HG02798 (cell line): ENCODE measurements at regions not wholly inside any gene's neighbourhood (a gene's known extent, or its start where the extent isn't known, plus 50 kb on each side); places are given as distances from the start of the nearest gene placed in this dataset.
"Not testable (repeated sequence)": the region's sequence is repeated elsewhere in the genome, so short reads cannot be mapped to it uniquely, and the experiment has no call there.

Experiments
- ATAC-seq: cut with Tn5 transposase; IDR thresholded peaks from one replicate; pipeline ENCODE4 v1.9.1; 2021; ENCODE audit warnings: mild to moderate bottlenecking; ENCODE audit not compliant: unreplicated experiment, poor library complexity

DNA sequence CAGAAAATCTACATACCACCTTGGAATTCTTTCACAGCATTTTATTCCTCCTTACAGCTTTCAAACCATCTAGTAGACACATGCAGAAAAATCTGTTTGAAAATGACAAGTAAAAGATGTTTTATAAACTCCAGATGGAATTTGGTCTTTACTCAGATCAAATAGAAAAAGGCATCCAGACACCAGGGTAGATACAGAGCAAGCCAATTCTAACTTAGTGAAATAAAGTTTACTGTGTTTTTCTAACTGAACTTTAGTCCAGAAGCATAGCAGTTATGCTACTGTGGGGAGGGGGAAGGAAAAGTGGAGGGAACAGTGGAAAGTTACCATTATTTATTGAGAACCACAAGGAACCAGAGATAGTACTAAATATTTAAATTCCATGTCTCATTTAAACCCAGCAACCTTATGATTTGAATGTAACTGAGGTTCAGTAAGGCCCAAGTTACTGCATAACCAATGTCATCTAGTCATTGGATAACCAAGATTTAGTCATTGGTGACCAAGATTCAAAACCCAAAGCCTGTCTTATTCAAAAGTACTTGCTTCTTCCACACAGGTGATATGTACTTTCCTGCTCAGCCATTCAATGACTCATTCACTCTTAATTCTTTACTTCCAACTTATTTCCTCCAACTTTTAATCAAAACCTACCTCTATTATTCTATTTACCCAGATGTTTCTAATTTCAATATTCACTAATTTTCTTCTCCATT lies 57.7 kb downstream of the RAD51AP2 start:
- no peak for ATAC-seq

DNA sequence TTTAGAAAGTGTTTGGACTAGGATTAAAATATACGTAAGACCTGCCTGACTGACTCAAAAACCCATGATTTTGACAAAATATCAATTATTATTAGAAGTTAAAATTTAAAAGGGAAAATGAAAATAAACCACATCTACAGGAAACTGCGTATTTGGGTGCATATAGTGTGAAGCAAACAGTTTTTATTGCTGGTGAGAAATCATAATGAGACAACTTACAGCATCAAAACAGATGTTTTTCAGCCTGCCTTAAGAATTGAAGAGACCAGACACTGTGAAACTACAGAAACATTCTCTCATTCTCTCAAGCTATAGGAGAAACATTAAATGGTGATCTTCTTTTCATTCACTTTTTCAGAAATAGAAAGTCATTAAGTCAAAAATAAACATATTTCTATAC lies 62.9 kb downstream of the RAD51AP2 start:
- ATAC-seq, result no peak

DNA sequence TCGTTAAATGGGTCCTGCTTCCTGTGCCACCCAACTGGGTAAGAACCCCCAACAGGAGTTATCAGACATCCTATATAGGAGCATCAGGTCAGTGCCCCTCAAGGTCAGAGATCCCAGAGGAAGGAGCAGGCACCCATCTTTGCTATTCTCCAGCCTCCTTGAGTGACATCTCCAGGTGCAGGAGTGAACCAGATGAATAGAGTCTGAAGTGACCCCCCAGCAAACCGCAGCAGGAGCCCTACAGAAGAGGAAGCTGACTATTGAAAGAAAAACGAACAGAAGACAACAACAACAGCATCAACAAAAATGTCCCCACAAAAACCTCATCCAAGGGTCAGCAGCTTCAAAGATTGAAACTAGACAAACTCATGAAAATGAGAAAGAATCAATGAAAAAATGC lies 72.0 kb downstream of the RAD51AP2 start:
- not testable (repeated sequence) for ATAC-seq

DNA sequence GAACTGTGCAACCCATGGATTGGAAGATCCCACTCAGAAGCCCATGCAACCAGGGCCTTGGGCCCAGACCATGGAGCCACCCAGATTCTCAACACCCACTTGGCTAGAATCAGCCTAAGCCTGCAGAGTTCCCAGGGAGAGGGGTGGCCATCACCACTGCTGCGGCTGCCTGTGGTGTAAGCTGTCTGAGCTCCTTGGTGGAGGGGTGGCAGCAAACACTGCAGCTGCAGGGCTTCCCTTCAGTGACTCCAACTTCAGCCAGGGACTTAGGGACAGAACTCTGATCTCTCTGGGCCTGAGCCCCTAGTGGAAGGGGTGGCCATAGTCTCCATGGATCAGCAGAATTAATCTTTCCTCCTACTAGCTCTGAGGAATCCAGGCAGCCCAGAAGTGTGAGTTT lies 72.5 kb downstream of the RAD51AP2 start:
- no peak for ATAC-seq

DNA sequence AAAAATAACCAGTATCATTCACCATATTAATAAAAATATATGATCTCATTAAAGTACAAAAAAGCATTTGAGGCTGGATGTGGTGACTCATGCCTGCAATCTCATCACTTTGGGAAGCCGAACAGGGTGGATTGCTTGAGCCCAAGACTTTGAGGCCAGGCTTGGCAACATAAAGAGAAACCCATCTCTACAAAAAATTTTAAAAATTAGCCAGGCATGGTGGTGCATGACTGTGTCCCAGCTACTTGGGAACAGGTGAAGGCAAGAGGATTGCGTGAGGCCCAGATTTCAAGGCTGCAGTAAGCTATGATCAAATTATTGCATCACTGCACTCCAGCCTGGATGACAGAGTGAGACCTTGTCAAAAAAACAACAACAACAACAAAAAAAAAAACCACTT lies 75.9 kb downstream of the RAD51AP2 start:
- no peak for ATAC-seq

DNA sequence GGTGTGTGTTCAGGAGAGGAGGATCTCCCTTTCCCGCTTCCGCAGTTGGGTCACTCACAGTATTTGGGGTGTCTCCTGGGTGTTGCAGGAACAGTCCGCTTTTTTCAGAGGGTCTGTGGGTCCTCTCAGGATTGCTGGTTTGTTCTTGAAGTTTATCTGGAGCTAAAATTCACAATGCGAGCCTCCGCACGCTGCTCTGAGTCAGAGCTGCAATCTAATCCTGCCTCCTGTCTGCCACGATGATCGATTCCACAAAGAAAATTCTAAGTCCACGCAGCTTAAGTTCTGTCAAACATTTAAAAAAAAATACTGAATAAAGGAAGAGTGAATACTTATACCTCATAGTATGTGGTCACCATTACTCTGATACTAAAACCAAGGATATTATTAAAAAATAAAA lies 76.5 kb downstream of the RAD51AP2 start:
- ATAC-seq, result no peak

DNA sequence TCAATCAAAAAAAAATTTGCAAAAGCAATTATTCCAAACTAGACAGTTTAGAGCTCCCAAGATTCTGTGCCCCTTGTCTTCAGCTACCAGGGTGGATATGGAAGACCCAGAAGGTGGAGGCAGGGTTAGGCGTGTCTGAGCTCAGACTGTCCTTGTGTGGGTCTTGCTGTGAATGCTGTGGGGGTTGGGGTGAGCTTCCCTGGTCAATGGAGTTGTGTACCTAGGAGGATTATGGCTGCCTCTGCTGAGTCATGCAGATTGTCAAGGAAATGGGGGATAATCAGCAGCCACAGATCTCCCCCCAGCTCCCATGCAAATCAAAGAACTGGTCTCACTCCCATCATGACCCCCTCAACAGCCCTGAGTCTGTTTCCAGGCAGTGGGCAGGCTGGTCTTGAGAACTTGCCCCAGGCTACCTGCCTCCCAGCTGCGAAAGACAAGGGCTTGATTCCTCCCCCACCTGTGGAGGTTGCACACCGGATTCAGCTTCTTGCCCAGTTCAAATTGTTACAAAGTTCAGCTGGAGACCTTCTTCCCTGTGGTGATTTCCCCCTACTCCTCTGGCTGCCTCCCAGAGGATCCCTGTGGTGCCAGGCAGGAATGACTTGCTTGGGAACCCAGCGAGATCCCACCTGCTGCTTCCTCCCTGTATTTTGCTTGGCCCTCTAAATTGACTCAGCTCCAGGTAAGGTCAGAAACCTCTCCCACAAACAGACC lies 77.0 kb downstream of the RAD51AP2 start:
- no peak for ATAC-seq

DNA sequence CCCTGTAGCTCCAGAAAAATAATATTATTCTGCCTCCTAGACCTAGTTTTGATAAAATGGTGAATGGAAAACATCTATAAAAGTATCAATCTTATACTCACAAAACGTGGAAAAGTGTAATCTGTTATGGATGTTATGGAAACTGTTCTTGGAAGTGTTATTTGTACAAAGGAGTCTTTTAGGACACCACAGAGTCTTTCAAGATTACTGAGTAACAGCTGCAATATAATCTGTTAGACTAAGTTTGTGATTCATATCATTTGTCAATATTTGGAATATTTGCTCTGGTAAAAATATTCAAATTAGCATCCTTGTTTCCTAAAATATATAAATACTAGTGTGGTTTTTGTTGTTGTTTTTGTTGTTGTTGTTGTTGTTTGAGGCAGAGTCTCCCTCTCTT lies 87.9 kb downstream of the RAD51AP2 start:
- no peak for ATAC-seq

DNA sequence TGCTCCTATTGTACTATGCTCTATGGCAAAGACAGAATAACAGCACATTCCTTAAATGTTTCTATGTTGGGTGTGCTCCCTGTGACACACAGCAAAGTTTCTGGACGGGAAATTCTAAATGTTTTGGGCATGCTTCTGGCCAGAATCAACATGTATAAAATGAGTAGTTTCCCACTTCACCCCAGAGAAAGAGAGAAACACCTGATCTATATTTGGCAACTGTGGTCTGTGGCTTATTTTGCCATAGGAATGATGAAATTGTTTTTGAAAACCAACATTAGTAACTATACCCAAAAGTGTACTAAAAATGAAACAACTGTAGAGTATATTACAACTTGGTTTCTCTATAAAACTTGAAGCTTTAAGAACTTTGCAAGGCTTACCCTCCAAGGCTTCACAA lies 89.1 kb downstream of the RAD51AP2 start:
- no peak for ATAC-seq

DNA sequence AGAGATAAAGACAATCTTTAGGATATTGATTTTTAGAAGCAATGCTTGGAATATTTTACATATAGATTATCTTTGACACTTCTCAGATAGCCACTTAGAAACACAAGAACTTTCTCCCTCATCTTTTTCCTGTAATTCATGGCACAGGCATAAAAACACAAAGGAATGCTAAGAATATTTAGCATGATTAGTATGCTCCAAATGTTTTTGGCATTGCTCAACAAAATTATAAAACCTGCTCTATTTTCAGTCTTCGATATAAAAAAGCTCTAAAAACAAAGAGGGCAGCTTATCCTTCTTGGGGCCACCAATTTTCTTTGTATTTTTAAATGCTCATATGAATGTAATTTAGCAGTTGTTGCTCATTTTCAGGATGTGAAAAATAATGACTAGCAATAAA lies 90.8 kb downstream of the RAD51AP2 start:
- no peak for ATAC-seq

DNA sequence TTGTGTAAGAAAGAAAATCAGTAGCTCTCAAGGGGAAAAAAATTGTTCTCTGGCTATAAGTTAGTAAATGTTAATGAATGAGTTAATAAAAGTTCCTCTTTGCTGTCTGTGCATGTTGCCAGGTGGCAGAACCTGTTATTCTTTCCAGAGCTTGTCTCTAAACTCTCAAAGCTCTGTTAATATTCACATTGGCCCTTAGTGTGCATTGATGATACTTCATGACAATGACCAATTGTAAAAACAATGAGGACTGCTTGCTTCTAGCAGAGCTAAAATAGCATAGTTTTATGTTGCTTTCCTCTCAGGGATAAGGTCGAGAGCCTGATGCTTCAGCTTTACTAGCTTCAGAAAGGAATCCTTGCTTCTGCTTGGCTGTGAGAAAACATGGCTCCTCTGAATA lies 91.5 kb downstream of the RAD51AP2 start:
- no peak for ATAC-seq

DNA sequence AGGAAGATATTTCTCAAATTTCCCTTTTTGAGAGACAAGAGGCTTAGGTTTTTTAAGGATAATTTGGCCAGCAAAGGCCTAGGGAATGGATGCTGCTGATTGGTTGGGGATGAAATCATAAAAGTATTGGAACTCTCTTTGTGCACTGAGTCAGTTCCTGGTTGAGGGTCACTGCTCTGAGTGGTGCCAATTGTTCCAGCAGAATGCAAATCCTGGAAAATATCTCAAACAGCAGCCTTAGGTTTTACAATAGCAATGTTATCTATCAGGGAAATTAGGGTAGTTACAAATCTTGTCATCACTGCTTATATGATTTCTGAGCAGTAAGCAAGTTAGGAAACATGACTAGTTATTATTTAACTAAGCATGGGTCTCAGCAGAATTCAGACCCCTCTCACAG lies 96.2 kb downstream of the RAD51AP2 start:
- no peak for ATAC-seq

DNA sequence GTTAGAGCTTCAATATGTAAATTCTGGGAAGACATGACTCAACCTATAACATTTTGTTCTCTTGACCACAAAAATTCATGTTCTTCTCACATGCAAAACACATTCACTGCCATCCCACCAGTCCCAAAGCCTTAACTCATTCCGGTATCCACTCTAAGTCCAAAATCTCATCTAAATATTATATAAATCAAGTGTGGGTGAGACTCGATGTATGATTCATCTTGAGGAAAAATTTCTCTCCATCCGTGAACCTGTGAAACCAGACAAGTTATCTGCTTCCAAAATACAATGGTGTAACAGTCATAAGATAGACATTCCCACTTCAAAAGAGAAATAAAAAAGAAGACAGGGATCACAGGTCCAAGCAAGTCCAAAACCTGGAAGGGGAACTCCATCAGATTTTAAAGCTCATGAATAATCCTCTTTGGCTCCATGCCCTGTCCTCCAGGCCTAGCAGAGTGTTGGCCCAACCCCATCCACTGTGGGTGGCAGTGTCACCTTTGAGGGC lies 101.3 kb downstream of the RAD51AP2 start:
- no peak for ATAC-seq

DNA sequence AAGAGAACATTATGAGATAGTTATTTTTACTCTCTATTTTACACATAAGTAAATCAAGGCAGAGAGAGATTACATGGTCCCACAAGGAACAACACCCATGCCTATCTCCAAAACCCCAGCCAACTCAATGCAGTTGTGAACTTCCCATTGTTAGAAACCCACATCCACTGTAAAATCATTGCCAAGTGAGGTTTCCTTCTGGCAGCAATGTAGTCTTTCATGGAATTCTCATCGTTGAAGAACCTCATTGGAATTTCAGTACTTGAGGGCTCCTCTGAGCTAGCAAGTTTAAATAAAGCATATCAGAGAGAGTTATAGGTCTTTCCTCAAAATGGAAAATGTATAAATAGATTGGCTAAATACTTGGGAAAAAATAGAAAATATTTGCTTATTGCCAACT lies 105.2 kb downstream of the RAD51AP2 start:
- no peak for ATAC-seq

DNA sequence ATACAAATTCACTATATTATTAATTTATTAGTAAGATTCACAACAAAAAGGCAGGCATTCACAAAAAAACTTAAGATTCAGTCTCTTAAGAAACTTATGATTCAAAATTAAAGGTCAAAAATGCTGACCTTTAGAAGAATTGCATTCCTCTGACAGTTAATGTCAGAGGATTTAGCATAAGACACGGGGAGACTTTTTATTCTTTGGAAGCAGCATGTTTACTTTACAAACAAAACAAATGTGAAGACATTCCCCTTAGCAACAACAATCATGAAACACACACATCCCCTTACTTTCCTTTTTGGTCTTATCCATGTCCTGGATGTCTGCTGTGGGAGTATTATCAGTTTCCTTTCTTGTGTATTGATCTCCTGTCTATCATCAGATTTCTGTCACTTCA lies 117.1 kb downstream of the RAD51AP2 start:
- no peak for ATAC-seq

DNA sequence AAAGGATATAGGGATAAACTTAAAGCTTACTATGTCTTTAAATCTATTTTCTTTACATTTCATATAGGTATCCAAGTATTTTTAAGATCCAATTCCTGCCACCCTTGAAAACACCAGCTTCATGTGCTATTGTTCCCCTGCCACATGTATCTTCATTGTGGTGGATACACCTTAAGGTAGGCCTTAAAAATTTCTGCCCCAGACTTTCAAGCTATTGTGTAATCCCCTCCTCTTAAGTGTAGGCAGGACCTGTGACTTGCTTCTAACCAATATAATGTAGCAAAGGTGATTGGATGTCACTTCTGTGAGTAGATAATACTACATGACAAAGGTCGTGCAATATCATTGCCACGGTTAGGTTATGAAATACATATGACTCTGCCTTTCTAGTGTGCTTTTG lies 119.5 kb downstream of the RAD51AP2 start:
- ATAC-seq, result no peak

DNA sequence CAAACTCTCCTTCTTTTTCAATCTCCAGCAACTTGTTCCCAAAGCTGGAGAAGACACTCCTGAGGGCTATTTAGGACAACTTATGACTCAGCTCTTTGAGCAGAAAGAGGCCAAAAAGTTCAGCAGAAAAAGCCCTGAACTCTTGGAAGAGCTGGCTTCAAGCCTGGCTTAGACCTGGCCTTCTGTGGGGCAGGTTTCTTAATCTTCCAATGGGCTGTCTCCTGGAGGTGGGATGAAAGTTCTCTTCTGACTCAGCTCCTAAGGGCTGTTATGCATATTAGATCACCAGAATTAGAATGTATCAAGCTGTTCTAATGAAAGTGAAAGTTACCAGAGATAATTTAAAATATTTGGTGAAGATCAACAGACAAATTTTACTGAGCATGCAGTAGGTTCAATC lies 129.4 kb downstream of the RAD51AP2 start:
- no peak for ATAC-seq

DNA sequence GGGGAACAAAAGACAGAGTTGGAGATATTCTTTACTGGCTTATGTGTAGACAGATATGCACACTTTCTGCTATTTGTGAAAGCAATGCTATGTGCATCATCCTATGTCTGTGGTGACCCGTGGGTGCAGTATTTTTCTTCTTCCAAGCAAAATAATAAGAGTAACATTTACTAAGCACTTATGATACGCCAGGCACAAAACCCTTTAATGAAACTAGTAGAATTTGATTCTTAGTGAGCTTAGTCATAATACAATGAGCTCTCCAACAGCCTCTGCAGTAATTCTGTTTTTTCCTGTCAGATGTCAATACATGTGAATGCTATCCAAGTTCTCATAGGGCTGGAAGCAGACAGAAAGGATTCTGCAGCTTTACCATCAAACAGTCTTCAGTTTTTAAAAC lies 130.6 kb downstream of the RAD51AP2 start:
- no peak for ATAC-seq

DNA sequence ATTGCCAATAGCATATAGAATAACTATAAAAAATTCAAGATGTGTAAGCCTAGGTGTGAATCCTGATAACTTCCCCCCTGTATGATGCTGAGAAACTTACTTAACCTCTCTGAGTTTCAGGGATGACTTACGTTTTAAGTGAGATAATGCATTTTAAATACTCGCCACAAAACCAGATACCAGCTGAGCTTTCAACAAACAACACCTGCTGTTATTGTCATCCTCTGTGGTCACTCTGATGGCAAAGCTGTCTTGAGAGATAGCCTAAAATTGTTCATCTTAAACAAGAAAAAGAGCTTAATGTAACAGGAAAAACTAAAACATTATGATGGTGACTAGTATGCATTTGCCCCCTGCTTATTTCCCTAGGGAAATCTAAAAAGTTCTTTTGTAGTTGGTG lies 131.5 kb downstream of the RAD51AP2 start:
- ATAC-seq, result no peak

DNA sequence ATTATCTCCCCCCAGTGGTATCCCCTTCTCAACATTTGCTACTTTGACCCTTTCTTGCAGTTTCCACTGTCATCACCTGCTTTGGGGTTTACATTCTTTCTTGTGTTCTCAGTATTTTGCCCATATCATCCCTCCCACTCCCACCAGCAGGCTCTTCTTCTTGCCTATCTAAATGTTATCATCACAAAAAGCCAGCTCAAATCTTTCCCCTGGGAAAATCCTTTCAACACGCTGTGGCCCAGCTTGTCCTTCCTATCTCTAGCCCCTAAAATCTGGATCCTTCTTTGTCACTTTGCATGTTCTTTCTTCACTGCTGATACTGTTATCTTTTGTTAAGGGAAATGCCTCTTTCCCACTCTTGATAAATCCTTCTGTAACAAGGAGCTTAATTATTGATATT lies 138.2 kb downstream of the RAD51AP2 start:
- no peak for ATAC-seq

DNA sequence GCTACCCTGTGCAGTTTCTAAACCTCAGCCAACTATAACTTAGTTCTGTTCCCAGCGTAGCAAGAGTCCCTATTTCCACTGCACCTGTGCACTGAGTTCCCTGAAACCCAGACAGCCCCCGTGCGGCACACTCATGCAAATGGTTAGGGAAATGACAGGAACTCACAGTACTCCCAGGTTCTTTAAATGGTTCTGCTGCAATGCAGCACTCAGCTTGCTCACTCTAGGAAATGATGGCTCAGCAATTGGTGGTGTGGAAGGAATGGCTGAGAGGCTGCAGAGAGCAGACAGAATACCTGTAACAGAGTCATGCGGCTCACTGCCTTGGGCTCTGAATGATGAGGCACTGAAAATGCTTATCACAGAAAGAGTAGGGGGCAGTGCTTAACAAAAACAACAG lies 143.0 kb downstream of the RAD51AP2 start:
- ATAC-seq, result peak; percentile 45

DNA sequence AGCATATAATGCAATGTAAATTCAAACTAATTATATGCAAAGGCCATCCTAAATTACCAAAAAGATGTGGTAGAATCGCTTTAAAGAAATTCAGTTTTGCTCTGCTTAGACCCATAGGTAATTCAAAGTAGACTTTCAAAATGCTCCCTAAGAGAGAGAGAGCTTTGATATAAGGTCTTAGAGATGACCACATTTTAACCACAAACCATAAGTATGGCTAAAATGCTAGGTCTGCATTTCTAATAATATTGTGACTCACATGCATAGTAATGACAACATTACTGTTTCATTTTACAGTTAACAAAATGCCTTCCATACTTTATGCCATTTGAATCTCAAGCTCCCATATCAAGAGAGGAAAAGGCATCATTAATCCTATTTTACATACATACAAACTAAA lies 144.5 kb downstream of the RAD51AP2 start:
- no peak for ATAC-seq
